Astrocyte of the spinal cord (primary cell): ENCODE measurements at regions not wholly inside any gene's neighbourhood (a gene's known extent, or its start where the extent isn't known, plus 50 kb on each side); places are given as distances from the start of the nearest gene placed in this dataset.
A peak's percentile ranks its signal among the peaks of the same experiment; 100 is the strongest.

Experiments
- DNase-seq: peaks from one replicate; pipeline ENCODE4 v3.0.0; 2011; ENCODE audit warnings: low read depth, low spot score
- H3K4me3 ChIP-seq: 2 replicates; pipeline ENCODE4 v1.5.1; 2011; ENCODE audit warnings: low read depth, mild to moderate bottlenecking, low read length, moderate library complexity
- CTCF ChIP-seq: IDR thresholded peaks from 2 replicates; pipeline ENCODE4 v1.5.1; 2012; ENCODE audit warnings: low read depth, mild to moderate bottlenecking, low read length, inconsistent platforms
- in situ Hi-C: cut with HindIII; loops from 2 replicates; pipeline ENCODE4 v1.10.0; 2017; ENCODE audit warnings: low sequenced_read_pairs

DNA sequence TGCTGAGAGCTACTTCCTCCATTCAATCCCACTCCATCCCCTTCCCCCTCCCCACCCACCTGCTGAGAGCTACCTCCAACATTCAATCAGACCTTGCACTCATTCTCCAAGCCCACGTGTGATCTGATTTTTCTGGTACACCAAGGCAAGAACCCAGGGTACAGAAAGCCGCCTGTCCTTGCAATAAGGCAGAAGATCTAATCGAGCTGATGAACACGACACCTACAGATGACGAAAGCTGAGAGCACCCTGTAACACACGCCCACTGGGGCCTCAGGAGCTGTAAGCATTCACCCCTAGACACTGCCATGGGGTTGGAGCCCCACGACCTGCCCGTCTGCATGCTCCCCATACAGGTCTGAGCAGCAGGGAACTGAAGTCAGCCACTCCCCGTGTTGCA lies 58.3 kb downstream of the TRIML1 start:
- no peak for DNase-seq
- TF ChIP-seq CTCF: no peak
- no peak overlapping the region for H3K4me3 ChIP-seq
- in situ Hi-C loops: no loop called here

DNA sequence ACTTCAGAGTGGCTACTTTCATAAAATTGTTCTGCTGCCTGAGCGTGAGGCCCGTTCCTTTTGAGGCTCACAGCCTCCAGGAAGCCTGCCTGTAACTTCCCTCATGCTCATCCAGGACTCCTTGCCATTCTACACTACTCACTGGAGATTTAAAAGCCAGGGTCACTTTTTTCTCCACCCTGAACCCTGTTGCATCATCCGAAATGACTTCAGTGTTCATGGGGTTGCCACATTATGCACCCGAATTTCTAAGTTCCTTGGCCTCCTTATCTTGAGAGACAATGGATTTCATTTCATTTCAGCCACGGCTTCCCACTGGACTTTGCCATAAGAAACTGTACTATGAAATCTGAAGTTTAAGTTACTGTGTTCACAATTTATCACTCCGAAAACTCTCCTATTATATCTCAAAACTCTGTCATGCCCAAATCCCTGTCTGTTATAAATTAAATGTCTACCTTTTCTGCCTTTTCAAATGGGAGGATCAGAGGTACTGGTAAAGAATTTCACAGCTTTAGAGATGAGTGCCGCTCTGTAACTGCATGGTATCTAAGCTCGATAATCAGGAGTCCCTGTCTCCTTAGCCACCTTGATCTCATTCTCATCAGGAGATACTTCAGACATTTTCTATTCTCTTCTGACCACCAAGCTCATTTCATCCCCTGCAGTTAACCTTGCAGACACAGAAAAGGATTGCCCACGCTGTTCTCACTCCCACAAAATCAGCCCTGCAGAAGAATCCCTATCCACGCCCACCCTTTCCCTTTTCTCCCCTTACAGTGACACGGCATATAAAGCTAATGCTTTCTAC lies 59.9 kb downstream of the TRIML1 start:
- in situ Hi-C loops: no loop called here
- DNase-seq: no peak
- no peak overlapping the region for H3K4me3 ChIP-seq
- TF ChIP-seq CTCF: no peak

GRCh38 chr4:188201851-188202250 lies 62.6 kb downstream of the TRIML1 start:
- no peak for TF ChIP-seq CTCF
- peak; percentile 43 for DNase-seq
- H3K4me3 ChIP-seq: no peak overlapping the region
- in situ Hi-C loops: no loop called here

- no peak overlapping the region for H3K4me3 ChIP-seq
- TF ChIP-seq CTCF: no peak
- DNase-seq: no peak
- in situ Hi-C loops: no loop called here
Measured at GRCh38 chr4:188206783-188207182, 67.5 kb downstream of the TRIML1 start.

GRCh38 chr4:188214861-188215260 lies 75.6 kb downstream of the TRIML1 start:
- no peak for DNase-seq
- in situ Hi-C loops: no loop called here
- TF ChIP-seq CTCF: no peak

GRCh38 chr4:188218392-188218791 lies 79.2 kb downstream of the TRIML1 start:
- TF ChIP-seq CTCF: no peak
- in situ Hi-C loops: no loop called here
- DNase-seq: no peak
- H3K4me3 ChIP-seq: no peak overlapping the region

More at GRCh38 chr4:188214861-188215260, 75.6 kb downstream of the TRIML1 start:
- no peak overlapping the region for H3K4me3 ChIP-seq
